Aorta (tissue), 5 donors: ENCODE measurements at regions not wholly inside any gene's neighbourhood (a gene's known extent, or its start where the extent isn't known, plus 50 kb on each side); places are given as distances from the start of the nearest gene placed in this dataset.

Experiments used
- ATAC-seq: fragments of 200-7000 bp; cut with Tn5 transposase; one replicate; pipeline ENCODE4 v1.9.1; 2022; ENCODE audit warnings: moderate library complexity; ENCODE audit not compliant: low FRiP score
- DNase-seq, 2 donors: peaks; one replicate each; pipeline ENCODE4 v3.0.0-alpha.2; 2020
- H3K27ac ChIP-seq, 2 donors: one replicate each; pipeline ENCODE4 v1.5.1; 2013; ENCODE audit warnings: low read length in 2 of 2, mild to moderate bottlenecking in 2 of 2, moderate library complexity in 2 of 2, control low read depth in 1 of 2, inconsistent platforms in 1 of 2, low read depth in 1 of 2
- H3K27me3 ChIP-seq, 2 donors: one replicate each; pipeline ENCODE4 v1.6.1; 2013; ENCODE audit warnings: control low read depth in 1 of 2, low read length in 1 of 2, mild to moderate bottlenecking in 1 of 2, moderate library complexity in 1 of 2; ENCODE audit not compliant: insufficient read depth in 2 of 2, control insufficient read depth in 1 of 2
- H3K36me3 ChIP-seq, 2 donors: one replicate each; pipeline ENCODE4 v1.6.1; 2013; ENCODE audit warnings: control low read depth in 1 of 2, low read length in 1 of 2, mild to moderate bottlenecking in 1 of 2; ENCODE audit not compliant: insufficient read depth in 2 of 2, control insufficient read depth in 1 of 2
- H3K4me1 ChIP-seq, 2 donors: one replicate each; pipeline ENCODE4 v1.6.1; 2013; ENCODE audit warnings: low read length in 2 of 2, control low read depth in 1 of 2, mild to moderate bottlenecking in 1 of 2, moderate library complexity in 1 of 2; ENCODE audit not compliant: insufficient read depth in 2 of 2, control insufficient read depth in 1 of 2
- H3K4me3 ChIP-seq, 2 donors: one replicate each; pipeline ENCODE4 v1.5.1; 2013; ENCODE audit warnings: low read length in 2 of 2, control low read depth in 1 of 2, mild to moderate bottlenecking in 1 of 2
- H3K9me3 ChIP-seq: one replicate; pipeline ENCODE4 v1.6.1; 2013; ENCODE audit warnings: mild to moderate bottlenecking, low read length; ENCODE audit not compliant: control insufficient read depth
- WGBS, 2 donors: extraction: QIAGEN DNeasy Blood & Tissue Kit; methylation state at CpG; one replicate each; pipeline ENCODE4 v1.1.7; 2013; 5-methylcytosine and 5-hydroxymethylcytosine counted together
- intact Hi-C, 2 donors: fragments of 100-400 bp; cut with DNase I; formaldehyde crosslinking; loops; one replicate each; pipeline versions ENCODE4 v1.14.2 to v1.15.0; 2022
- donor health status: healthy with polysubstance abuse.
- donor health status: Bipolar disorder and iron deficiency.
- donor health status: DM: no; HTN: no; CAD: no.
- donor health status: DM: no; HTN: no; CAD: no.
- donor health status: DM: yes; HTN: yes; CAD: no.

DNA sequence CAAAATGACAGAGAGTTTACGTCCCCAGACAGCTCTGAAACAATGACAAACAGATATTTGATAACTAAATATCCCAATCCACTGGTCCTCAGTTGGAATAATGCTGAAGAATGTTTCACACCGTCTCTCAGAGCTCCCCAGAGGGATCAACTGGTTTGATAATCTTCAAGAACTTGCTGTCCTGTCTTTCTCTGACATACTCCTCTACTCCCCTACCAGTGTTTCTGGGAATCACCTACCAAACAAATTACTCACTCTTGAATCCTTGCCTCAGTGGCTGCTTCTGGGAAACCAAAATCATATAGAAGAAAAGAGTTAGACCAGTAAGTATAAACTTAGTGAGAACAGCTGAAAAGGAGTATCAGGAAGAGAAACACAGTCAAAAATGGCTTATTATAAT, 469.7 kb upstream of the JAG1 start:
- no peak overlapping the region for H3K27ac ChIP-seq
- ATAC-seq (no peak), DNase-seq (no peak)
- H3K9me3 ChIP-seq = no peaks in the 10 kb centered on the region
- H3K4me3 ChIP-seq = no peak overlapping the region
- H3K4me1 ChIP-seq = no peaks in the 10 kb centered on the region
- no peaks in the 10 kb centered on the region for H3K27me3 ChIP-seq
- no peaks in the 10 kb centered on the region for H3K36me3 ChIP-seq
- WGBS, 2 donors = 52 to 65% methylated on average over 2 of the region's 2 CpGs
- intact Hi-C loops = loop anchor here in 1 of 2 donors (10.0 kb wide), 1 partner anchor 61 kb away; no protein-coding TSS in a partner anchor

- intact Hi-C loops = loop anchor here in 1 of 2 donors (10.0 kb wide), 1 partner anchor 60 kb away; no protein-coding TSS in a partner anchor
- no peaks in the 10 kb centered on the region for H3K4me1 ChIP-seq
- H3K4me3 ChIP-seq = peak overlapping the region in 1 of 2 donors; percentile 5
- DNase-seq (no peak), ATAC-seq (no peak)
- no peaks in the 10 kb centered on the region for H3K9me3 ChIP-seq
- 19 to 22% methylated on average over 10 of the region's 10 CpGs for WGBS, 2 donors
- H3K36me3 ChIP-seq = no peaks in the 10 kb centered on the region
- H3K27ac ChIP-seq = peak overlapping the region in 1 of 2 donors; percentile 17
- H3K27me3 ChIP-seq = no peaks in the 10 kb centered on the region
Observed at GRCh38 chr20:11144114-11144950, 470.5 kb upstream of the JAG1 start.

- H3K9me3 ChIP-seq = no peaks in the 10 kb centered on the region
- intact Hi-C loops = loop anchor here in 1 of 2 donors (10.0 kb wide), 1 partner anchor 59 kb away; no protein-coding TSS in a partner anchor
- 40 to 48% methylated on average over 3 of the region's 3 CpGs for WGBS, 2 donors
Observed at GRCh38 chr20:11145616-11146015, 471.8 kb upstream of the JAG1 start.

DNA sequence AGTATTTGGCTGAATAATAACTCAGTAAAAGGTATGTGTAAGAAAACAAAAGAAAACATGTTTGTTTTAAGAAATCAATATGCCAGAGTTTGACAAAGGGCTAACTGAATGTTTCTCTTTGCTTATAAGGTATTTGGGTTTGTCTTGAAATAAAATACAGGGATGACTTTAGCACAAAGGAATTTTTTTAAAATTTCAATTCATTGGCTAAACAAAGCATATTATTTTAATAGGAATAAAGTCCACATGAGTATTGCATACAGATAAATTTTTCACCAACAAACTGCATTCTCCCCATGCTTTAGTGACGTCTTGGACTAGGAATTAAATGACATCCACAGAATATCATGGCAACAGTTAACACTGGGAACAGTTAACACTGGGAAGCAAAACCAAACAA, 480.0 kb upstream of the JAG1 start:
- intact Hi-C loops = no loop called here
- DNase-seq = no peak
- WGBS, 2 donors = 3 to 7% methylated on average over 1 of the region's 1 CpG
- H3K27me3 ChIP-seq = no peaks in the 10 kb centered on the region
- no peaks in the 10 kb centered on the region for H3K4me1 ChIP-seq
- H3K36me3 ChIP-seq = no peaks in the 10 kb centered on the region
- no peaks in the 10 kb centered on the region for H3K9me3 ChIP-seq
- H3K27ac ChIP-seq = no peak overlapping the region
- H3K4me3 ChIP-seq = no peak overlapping the region
- ATAC-seq = no peak

More at GRCh38 chr20:11145616-11146015, 471.8 kb upstream of the JAG1 start:
- H3K27ac ChIP-seq = no peak overlapping the region
- no peak for ATAC-seq
- DNase-seq = no peak
- no peaks in the 10 kb centered on the region for H3K4me1 ChIP-seq
- no peaks in the 10 kb centered on the region for H3K27me3 ChIP-seq
- H3K4me3 ChIP-seq = no peak overlapping the region
- H3K36me3 ChIP-seq = no peaks in the 10 kb centered on the region

- no peaks in the 10 kb centered on the region for H3K36me3 ChIP-seq
- 79 to 80% methylated on average over 1 of the region's 1 CpG for WGBS, 2 donors
- no peak overlapping the region for H3K27ac ChIP-seq
- intact Hi-C loops = no loop called here
- H3K4me3 ChIP-seq = no peak overlapping the region
- ATAC-seq (no peak), DNase-seq (no peak)
- H3K9me3 ChIP-seq = no peaks in the 10 kb centered on the region
- no peaks in the 10 kb centered on the region for H3K4me1 ChIP-seq
- no peaks in the 10 kb centered on the region for H3K27me3 ChIP-seq
Observed at GRCh38 chr20:11155156-11155756, 481.5 kb upstream of the JAG1 start.

DNA sequence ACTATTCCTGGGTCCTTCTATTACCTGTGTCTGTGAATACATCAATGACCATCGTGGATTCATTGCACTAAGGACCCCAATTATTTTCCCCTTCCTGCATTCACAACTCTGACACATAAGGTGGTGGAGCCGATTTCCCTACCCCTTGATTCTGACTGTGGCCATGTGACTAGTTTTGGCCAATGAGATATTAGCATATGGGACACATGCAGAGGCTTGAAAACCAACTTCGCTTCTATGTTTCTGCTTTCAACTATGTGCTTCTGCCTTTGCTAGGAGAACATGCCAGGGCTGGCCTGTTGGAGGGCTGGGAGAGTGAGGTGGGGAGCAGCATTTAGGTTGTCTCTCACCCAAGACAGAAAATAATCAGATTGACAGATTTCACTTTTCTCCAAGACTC, 483.1 kb upstream of the JAG1 start:
- intact Hi-C loops = no loop called here
- H3K4me1 ChIP-seq = peaks cover 0 to 2% of the 10 kb centered on the region in 2 donors
- no peak for DNase-seq
- no peak overlapping the region for H3K4me3 ChIP-seq
- no peaks in the 10 kb centered on the region for H3K27me3 ChIP-seq
- ATAC-seq = no peak
- H3K27ac ChIP-seq = no peak overlapping the region
- H3K36me3 ChIP-seq = no peaks in the 10 kb centered on the region
- H3K9me3 ChIP-seq = no peaks in the 10 kb centered on the region
- 96% methylated on average over 3 of the region's 3 CpGs for WGBS, 2 donors

DNA sequence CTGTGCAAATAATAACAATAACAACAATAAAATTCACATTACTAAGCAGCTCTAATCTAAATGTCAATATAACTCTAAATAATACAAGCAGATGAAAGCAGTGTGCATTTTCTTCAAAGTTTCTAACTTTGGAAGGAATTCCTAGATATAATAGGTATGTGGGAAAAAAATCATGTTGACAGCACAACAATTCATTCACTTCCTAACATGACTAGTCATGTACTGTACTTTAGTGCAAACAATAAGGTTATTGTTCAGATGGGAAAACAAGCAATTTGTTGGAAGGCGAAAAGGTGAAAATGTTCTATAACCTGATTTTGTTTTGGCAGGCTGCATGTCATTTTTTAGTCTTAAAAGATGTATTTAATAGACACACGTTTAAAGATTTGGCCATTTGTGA, 484.3 kb upstream of the JAG1 start:
- ATAC-seq = no peak
- H3K27me3 ChIP-seq = no peaks in the 10 kb centered on the region

GRCh38 chr20:11158589-11158988, 484.8 kb upstream of the JAG1 start:
- 82 to 93% methylated on average over 2 of the region's 2 CpGs for WGBS, 2 donors
- intact Hi-C loops = no loop called here
- Histone ChIP-seq H3K9me3 (no peaks in the 10 kb centered on the region), H3K4me1 (peaks cover 0 to 2% of the 10 kb centered on the region in 2 donors), H3K27ac (no peak overlapping the region), H3K27me3 (no peaks in the 10 kb centered on the region), H3K4me3 (no peak overlapping the region), H3K36me3 (no peaks in the 10 kb centered on the region)
- ATAC-seq (no peak), DNase-seq (no peak)

More for the DNA sequence above, 484.3 kb upstream of the JAG1 start:
- Histone ChIP-seq H3K4me1 (peaks cover 0 to 2% of the 10 kb centered on the region in 2 donors), H3K27ac (no peak overlapping the region), H3K9me3 (no peaks in the 10 kb centered on the region), H3K4me3 (no peak overlapping the region), H3K36me3 (no peaks in the 10 kb centered on the region)
- 69 to 71% methylated on average over 2 of the region's 2 CpGs for WGBS, 2 donors
- intact Hi-C loops = no loop called here
- DNase-seq = no peak
